SH-SY5Y (cell line): ENCODE measurements at regions not wholly inside any gene's neighbourhood (a gene's known extent, or its start where the extent isn't known, plus 50 kb on each side); places are given as distances from the start of the nearest gene placed in this dataset.

Source experiments
- GATA2 ChIP-seq: IDR thresholded peaks from 2 replicates; pipeline ENCODE4 v1.6.1; 2011; ENCODE audit warnings: mild to moderate bottlenecking, low read depth, low read length
- GATA3 ChIP-seq: IDR thresholded peaks from 2 replicates; pipeline ENCODE4 v1.6.1; 2011; ENCODE audit warnings: low read depth, mild to moderate bottlenecking, low read length, moderate library complexity

DNA sequence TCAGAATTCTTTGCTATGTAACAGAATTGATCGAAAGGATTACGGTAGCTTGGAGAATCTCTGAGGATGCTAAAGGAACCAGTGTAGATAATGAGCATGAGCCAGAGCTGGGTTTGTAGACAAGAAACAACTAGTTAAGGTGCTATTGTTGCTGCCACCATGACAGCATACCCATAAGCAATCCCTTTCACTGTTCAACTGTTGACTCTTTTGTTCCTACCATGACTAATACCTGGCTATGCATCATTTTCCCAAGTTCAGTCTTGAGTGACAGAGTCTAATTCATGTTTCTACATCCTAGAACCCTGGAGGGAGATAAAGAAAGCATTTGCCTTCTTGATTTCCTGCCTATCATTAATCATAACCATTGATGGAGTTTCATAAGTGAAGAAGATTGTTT is 600.3 kb downstream of the OTOL1 start:
- TF ChIP-seq GATA2 (no peak), GATA3 (no peak)

DNA sequence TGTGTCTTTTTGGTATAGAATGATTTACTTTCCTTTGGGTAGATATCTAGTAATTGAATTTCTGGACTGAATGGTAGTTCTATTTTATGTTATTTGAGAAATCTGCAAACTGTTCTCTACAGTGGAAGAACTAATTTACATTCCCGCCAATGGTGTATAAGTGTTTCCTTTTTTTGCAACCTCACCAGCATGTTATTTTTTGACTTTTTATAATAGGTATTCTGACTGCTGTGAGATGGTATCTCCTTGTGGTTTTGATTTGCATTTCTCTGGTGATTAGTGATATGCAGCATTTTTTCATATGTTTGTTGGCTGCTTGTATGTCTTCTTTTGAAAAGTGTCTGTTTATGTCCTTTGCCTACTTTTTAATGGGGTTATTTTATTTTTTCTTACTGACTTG is 607.2 kb downstream of the OTOL1 start:
- TF ChIP-seq GATA2, result no peak
- no peak for TF ChIP-seq GATA3

DNA sequence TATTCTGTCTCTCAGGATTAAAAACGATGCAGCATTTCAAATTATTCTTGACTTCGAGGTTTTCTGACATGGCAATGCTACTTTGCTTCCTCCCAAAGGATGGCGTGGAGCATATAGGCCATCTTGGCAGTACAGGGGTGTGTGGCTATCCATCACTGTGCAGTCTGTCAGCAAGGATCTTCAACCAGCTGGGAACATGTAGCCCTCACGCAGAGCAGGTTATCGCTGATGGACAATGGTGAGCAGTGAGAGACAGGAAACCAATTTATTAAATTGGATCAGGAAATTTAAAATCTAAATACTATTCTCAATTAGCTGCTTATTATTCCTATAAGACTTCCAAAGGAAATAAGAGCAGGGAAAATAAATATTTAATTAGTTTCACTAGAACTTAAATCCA is 615.3 kb downstream of the OTOL1 start:
- no peak for TF ChIP-seq GATA2
- TF ChIP-seq GATA3, result no peak

DNA sequence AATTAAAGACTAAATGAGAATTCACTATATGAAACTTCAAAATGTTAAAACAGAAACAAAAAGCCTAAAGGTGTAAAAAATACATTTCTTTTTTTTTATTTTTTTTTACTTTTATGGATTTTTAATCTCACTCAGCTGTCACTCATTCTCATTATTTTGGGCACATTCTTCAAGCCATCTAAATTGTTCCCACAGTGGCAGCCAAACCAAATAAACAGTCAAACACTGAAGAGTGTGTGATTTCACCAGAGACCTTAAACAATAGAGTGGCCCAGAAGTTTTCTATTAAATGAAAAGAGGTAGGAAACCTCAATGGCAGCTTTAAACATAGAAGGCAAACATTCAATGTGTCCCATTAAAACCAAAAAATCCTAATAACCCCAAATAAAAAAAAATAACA is 616.1 kb downstream of the OTOL1 start:
- TF ChIP-seq GATA3, result no peak

DNA sequence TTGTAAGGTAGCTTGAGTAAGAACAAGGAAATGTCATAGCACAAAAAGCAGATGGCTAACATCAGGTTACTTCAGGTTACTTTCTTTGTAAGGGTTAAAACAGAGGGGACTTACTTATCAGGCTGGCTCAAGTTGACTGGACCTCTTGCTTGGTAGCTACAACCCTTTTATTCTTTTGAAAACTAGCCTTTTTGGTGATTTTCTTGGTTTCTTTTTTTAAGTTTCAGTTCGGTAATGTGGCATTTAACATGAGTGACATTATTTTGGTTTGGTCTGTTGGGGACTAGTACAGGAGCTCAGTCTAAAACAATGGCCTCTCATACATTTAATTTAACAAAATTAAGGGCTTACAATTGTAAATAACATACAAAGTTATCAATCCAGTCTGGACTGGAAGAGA is 621.4 kb downstream of the OTOL1 start:
- TF ChIP-seq GATA2, result no peak
- no peak for TF ChIP-seq GATA3

DNA sequence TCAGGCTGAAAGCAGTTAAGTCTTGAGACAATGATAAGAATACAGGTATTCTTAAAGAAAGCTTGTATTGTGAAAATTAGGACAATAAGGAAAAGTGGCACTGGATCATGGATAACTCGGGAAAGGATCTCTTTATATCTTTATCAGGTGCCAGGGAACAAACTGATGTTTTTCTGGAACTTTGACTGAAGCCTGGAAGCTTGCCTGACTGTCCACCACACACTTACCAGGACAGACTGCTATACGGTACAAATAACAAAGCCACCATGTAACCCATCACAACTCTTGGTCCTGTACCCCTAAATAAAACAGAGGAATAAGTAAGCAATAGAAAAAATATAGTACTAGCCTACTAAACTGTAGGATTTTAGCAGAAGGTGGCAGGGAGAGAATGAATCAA is 623.0 kb downstream of the OTOL1 start:
- TF ChIP-seq GATA2 (no peak), GATA3 (no peak)

DNA sequence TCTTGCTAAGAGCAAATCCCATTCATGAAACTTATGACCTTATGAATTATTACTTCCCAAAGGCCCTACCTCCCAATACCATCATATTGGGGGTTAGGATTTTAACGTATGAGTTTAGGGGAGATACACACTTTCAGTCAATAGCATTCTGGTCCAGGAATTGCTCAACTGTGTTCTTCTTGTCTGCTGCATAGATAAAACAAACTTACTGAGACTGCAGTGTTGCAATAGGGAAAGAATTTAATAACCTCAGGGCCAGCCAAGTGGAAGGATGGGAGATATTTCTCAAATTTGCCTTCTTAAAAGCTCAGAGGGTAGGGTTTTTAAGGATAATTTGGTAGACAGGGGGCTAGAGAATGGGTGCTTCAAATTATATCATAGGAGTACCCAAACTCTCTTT is 625.8 kb downstream of the OTOL1 start:
- TF ChIP-seq GATA3 (no peak), GATA2 (no peak)

DNA sequence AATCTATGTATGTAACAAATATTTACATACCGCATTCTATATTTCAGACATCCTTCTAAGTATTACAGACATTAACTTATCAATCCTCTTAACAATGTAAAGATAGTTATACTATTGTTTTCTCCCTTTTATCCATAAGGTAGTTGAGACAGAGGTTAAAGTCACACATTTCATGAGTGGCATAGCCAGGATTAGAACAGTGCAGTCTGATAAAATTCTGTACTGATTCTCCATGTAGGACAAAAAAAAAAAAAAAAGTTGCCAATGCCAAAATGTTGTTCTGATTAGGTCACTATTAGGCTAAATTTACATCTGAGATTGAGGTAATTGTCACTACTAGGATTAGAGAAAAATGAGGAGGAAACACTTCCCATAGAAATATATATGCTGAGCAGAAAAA is 629.2 kb downstream of the OTOL1 start:
- TF ChIP-seq GATA2 (no peak), GATA3 (no peak)

DNA sequence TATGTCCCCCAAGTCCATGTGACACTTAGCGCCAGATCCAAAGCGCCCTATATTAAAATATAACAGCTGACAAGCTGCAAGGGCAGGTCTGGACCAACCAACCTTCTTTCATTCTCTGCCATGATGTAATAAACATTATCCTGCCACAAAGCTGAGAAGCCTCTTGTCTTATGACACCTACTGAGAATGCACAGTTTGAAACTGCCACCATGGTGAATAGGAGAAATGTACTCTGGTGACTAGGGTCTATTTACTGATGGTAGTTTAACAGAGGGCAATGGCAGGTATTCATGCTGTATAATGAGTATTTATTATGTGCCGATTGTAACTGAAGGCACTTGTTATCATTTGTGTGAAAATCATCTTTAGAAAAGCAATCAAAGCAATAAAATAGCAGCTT is 634.0 kb downstream of the OTOL1 start:
- TF ChIP-seq GATA3 (no peak), GATA2 (no peak)

DNA sequence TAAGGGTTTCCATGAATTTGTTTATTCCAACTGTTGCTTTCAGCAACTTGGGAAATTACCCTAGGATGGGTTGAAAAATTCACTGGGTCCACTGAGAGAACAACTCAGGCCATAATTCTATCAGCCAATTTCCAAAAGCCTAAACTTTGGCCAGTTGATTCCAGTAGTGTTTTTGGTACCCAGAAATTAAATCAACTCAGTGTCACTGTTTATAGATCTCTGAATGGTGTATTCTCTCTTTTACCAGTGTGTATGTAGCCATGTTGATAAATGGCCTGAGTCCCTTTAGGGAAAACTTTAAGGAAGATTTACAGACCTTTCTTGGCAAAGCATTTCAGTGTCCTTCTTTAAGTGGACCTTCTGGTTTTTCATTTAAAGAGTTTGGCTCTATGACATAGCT is 636.4 kb downstream of the OTOL1 start:
- TF ChIP-seq GATA2 (no peak), GATA3 (no peak)

DNA sequence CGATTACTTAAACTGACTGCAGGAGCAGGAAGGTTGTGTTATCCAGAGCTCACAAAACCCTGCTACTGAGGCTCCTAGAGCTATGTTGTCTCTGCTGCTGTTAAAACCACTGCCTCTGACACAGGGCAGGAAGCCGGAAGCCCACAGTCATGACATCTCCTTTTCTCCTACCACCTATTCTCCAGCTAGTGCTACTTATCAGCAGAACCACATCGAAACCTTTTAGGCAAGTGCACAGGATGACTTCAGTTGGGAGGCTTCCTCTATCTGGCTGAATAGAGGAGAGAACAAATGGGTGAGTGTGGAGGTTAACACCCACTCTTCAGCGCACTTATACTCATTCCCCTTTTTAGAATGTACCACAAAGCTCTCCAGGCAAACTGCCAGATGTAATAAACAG is 638.0 kb downstream of the OTOL1 start:
- TF ChIP-seq GATA3 (no peak), GATA2 (no peak)

DNA sequence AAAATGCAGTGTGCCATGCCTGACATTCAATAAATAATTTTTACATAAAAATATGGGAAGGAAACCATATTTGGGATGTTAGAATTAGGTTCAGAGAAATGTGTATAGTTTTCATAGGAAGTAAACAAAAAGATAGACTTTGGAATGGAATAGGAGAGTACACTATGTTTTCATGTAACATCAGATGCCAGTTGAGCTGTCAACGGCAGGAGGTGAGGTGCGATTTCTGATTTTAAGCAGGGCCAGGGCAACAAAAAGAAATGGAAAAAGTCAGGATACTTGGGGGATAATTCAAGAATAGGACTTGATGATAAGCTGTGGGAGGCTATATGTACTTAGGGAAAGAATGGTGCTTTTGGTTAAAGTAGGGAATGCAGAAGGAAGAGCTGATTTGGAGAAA is 639.5 kb downstream of the OTOL1 start:
- TF ChIP-seq GATA2, result no peak
- TF ChIP-seq GATA3, result no peak

DNA sequence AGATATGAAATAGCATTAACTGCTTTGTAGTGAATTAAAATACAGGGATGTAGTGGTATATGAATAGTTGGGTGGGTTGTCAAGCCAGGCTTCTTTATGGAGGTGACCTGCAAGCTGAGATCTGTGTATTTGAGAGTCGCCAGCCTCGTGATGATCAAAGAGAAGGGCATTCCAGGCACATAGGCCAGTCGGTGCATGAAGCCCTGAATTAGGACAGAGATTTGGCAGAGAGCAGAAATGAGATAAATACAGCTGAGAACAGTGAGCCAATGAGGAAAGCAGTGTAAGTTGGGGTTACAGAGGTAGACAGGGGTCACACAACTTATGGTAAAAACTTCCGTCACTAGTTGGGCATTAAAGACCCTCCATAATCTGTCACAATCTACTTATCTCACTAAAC is 641.9 kb downstream of the OTOL1 start:
- TF ChIP-seq GATA3, result no peak
- no peak for TF ChIP-seq GATA2

DNA sequence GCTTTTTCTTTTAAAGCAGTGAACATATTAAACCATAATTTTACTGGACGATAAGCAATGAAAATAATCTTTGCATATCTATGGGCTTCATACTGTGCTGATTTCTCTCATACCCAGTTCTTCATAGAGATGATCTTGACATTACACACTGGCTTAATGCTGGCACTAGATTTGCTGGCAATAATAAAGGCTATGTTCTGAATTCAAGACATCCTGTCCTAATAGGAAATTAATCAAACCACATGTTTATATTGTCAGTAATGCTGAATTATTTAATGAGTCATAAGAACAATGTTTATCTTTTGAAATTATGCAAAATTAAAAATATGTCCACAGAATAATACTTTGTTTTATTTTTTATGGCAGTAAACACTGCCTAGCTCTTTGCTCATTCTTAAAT is 643.2 kb downstream of the OTOL1 start:
- TF ChIP-seq GATA3, result no peak

DNA sequence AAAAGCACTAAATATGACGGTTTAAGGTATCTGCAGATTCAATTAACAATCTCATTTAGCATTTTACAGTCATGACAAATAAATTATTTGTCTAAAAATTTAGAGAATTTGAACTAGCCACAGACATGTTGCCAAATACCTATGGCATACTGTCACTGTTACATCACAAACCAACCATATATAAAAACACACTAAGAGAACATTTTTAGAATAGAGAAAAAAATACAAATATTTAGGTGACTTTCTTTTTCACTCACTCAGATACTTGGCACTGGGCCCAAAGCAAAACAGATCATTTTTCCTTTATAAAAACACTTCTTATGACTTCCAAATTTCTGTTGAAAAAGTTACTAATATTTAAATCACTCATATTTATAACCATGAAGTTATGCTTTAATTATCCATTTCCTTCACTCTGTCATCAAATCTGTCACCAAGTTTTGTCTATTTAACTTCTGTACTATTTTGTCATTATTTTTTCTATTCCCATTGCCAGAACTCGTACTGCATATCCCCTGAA is 644.7 kb downstream of the OTOL1 start:
- TF ChIP-seq GATA3 (no peak), GATA2 (no peak)

DNA sequence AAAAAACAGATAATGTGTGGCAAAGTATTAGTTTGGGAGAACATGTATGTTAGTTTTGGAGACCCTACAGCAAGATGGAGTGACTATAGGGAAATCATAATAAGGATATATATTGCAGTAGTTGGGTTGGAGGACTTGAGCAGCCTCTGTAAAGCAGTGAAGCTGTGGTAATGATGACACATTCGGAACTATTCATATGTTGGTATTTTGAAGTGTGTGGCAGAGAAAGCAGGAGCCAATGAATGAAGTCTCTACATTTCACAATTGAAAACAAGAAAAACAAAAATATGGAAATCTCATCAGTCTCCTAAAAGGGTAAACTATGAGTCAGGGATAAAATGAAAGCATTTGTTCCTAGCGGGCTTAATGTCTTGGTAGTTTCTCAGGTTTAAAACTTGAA is 645.9 kb downstream of the OTOL1 start:
- no peak for TF ChIP-seq GATA3
- no peak for TF ChIP-seq GATA2
